Aorta (tissue), 5 donors: ENCODE measurements at regions not wholly inside any gene's neighbourhood (a gene's known extent, or its start where the extent isn't known, plus 50 kb on each side); places are given as distances from the start of the nearest gene placed in this dataset.

ENCODE experiments used
- ATAC-seq: fragments of 200-7000 bp; cut with Tn5 transposase; one replicate; pipeline ENCODE4 v1.9.1; 2022; ENCODE audit warnings: moderate library complexity; ENCODE audit not compliant: low FRiP score
- DNase-seq, 2 donors: peaks; one replicate each; pipeline ENCODE4 v3.0.0-alpha.2; 2020
- H3K27ac ChIP-seq, 2 donors: one replicate each; pipeline ENCODE4 v1.5.1; 2013; ENCODE audit warnings: low read length in 2 of 2, mild to moderate bottlenecking in 2 of 2, moderate library complexity in 2 of 2, control low read depth in 1 of 2, inconsistent platforms in 1 of 2, low read depth in 1 of 2
- H3K27me3 ChIP-seq, 2 donors: one replicate each; pipeline ENCODE4 v1.6.1; 2013; ENCODE audit warnings: control low read depth in 1 of 2, low read length in 1 of 2, mild to moderate bottlenecking in 1 of 2, moderate library complexity in 1 of 2; ENCODE audit not compliant: insufficient read depth in 2 of 2, control insufficient read depth in 1 of 2
- H3K36me3 ChIP-seq, 2 donors: one replicate each; pipeline ENCODE4 v1.6.1; 2013; ENCODE audit warnings: control low read depth in 1 of 2, low read length in 1 of 2, mild to moderate bottlenecking in 1 of 2; ENCODE audit not compliant: insufficient read depth in 2 of 2, control insufficient read depth in 1 of 2
- H3K4me1 ChIP-seq, 2 donors: one replicate each; pipeline ENCODE4 v1.6.1; 2013; ENCODE audit warnings: low read length in 2 of 2, control low read depth in 1 of 2, mild to moderate bottlenecking in 1 of 2, moderate library complexity in 1 of 2; ENCODE audit not compliant: insufficient read depth in 2 of 2, control insufficient read depth in 1 of 2
- H3K4me3 ChIP-seq, 2 donors: one replicate each; pipeline ENCODE4 v1.5.1; 2013; ENCODE audit warnings: low read length in 2 of 2, control low read depth in 1 of 2, mild to moderate bottlenecking in 1 of 2
- H3K9me3 ChIP-seq: one replicate; pipeline ENCODE4 v1.6.1; 2013; ENCODE audit warnings: mild to moderate bottlenecking, low read length; ENCODE audit not compliant: control insufficient read depth
- WGBS, 2 donors: extraction: QIAGEN DNeasy Blood & Tissue Kit; methylation state at CpG; one replicate each; pipeline ENCODE4 v1.1.7; 2013; 5-methylcytosine and 5-hydroxymethylcytosine counted together
- intact Hi-C, 2 donors: fragments of 100-400 bp; cut with DNase I; formaldehyde crosslinking; loops; one replicate each; pipeline versions ENCODE4 v1.14.2 to v1.15.0; 2022
- donor health status: healthy with polysubstance abuse.
- donor health status: Bipolar disorder and iron deficiency.
- donor health status: DM: no; HTN: no; CAD: no.
- donor health status: DM: no; HTN: no; CAD: no.
- donor health status: DM: yes; HTN: yes; CAD: no.

GRCh38 chr7:131948434-131949053 is 392.1 kb upstream of the PODXL start:
- H3K27ac ChIP-seq: peak overlapping the region; percentile 13 to 80

GRCh38 chr7:131947661-131948060 is 391.2 kb upstream of the PODXL start:
- intact Hi-C loops: loop anchor here (5.0 to 10.0 kb wide), 9 partner anchors 195 to 635 kb away; partner anchors contain the start of gene PLXNA4 (in 1 of the 2)
- WGBS, 2 donors: 94 to 100% methylated on average over 1 of the region's 1 CpG
- Histone ChIP-seq H3K27ac (peak overlapping the region in 1 of 2 donors; percentile 80), H3K4me1 (peaks cover 2 to 4% of the 10 kb centered on the region in 2 donors), H3K27me3 (no peaks in the 10 kb centered on the region), H3K36me3 (no peaks in the 10 kb centered on the region), H3K9me3 (no peaks in the 10 kb centered on the region), H3K4me3 (no peak overlapping the region)
- no peak for ATAC-seq
- no peak for DNase-seq

More at GRCh38 chr7:131948434-131949053, 392.1 kb upstream of the PODXL start:
- H3K27me3 ChIP-seq: no peaks in the 10 kb centered on the region
- H3K4me1 ChIP-seq: peaks cover 3 to 8% of the 10 kb centered on the region in 2 donors
- no peaks in the 10 kb centered on the region for H3K36me3 ChIP-seq
- no peak overlapping the region for H3K4me3 ChIP-seq
- intact Hi-C loops: loop anchor here (5.0 to 10.0 kb wide), 9 partner anchors 194 to 634 kb away; partner anchors contain the start of gene PLXNA4 (in 1 of the 2)
- 59 to 62% methylated on average over 6 of the region's 6 CpGs for WGBS, 2 donors
- H3K9me3 ChIP-seq: no peaks in the 10 kb centered on the region
- ATAC-seq (no peak), DNase-seq (peak; percentile 79 to 80)

- H3K4me3 ChIP-seq: no peak overlapping the region
- ATAC-seq (no peak), DNase-seq (no peak)
- 80 to 81% methylated on average over 14 of the region's 14 CpGs for WGBS, 2 donors
- H3K9me3 ChIP-seq: no peaks in the 10 kb centered on the region
- H3K36me3 ChIP-seq: no peaks in the 10 kb centered on the region
- H3K27me3 ChIP-seq: no peaks in the 10 kb centered on the region
- H3K4me1 ChIP-seq: peaks cover 2 to 4% of the 10 kb centered on the region in 2 donors
- H3K27ac ChIP-seq: no peak overlapping the region
- intact Hi-C loops: loop anchor here (5.0 to 10.0 kb wide), 9 partner anchors 196 to 636 kb away; partner anchors contain the start of gene PLXNA4 (in 1 of the 2)
These were observed 389.6 kb upstream of the PODXL start for GRCh38 chr7:131945957-131946544.

GRCh38 chr7:131945313-131945911 is 389.0 kb upstream of the PODXL start:
- 2% methylated on average over 33 to 39 of the region's 39 CpGs for WGBS, 2 donors
- intact Hi-C loops: loop anchor here (5.0 to 10.0 kb wide), 9 partner anchors 197 to 637 kb away; partner anchors contain the start of gene PLXNA4 (in 1 of the 2)
- no peak overlapping the region for H3K27ac ChIP-seq
- H3K27me3 ChIP-seq: no peaks in the 10 kb centered on the region
- no peak overlapping the region for H3K4me3 ChIP-seq
- peak; percentile 76 for ATAC-seq
- H3K4me1 ChIP-seq: peaks cover 2% of the 10 kb centered on the region in 2 donors
- DNase-seq: peak; percentile 65 to 87
- H3K36me3 ChIP-seq: no peaks in the 10 kb centered on the region
- no peaks in the 10 kb centered on the region for H3K9me3 ChIP-seq

GRCh38 chr7:131944556-131945069 is 388.2 kb upstream of the PODXL start:
- no peaks in the 10 kb centered on the region for H3K4me1 ChIP-seq
- no peak overlapping the region for H3K27ac ChIP-seq
- DNase-seq (no peak), ATAC-seq (no peak)
- no peaks in the 10 kb centered on the region for H3K36me3 ChIP-seq
- H3K4me3 ChIP-seq: no peak overlapping the region
- 87% methylated on average over 8 of the region's 8 CpGs for WGBS, 2 donors
- H3K27me3 ChIP-seq: no peaks in the 10 kb centered on the region
- H3K9me3 ChIP-seq: no peaks in the 10 kb centered on the region
- intact Hi-C loops: loop anchor here (1.0 to 10.0 kb wide), 10 partner anchors 198 to 638 kb away; partner anchors contain the start of gene PLXNA4 (in 1 of the 2)

- H3K27ac ChIP-seq: no peak overlapping the region
- no peak overlapping the region for H3K4me3 ChIP-seq
- ATAC-seq: no peak
- 82 to 87% methylated on average over 7 of the region's 7 CpGs for WGBS, 2 donors
- no peaks in the 10 kb centered on the region for H3K36me3 ChIP-seq
- H3K27me3 ChIP-seq: no peaks in the 10 kb centered on the region
- H3K9me3 ChIP-seq: no peaks in the 10 kb centered on the region
- H3K4me1 ChIP-seq: no peaks in the 10 kb centered on the region
- intact Hi-C loops: loop anchor here (1.0 to 10.0 kb wide), 4 partner anchors 245 to 561 kb away; no protein-coding TSS in a partner anchor
- DNase-seq: no peak
These were observed 387.2 kb upstream of the PODXL start for GRCh38 chr7:131943646-131944045.

GRCh38 chr7:131943211-131943610 is 386.8 kb upstream of the PODXL start:
- ATAC-seq (no peak), DNase-seq (no peak)
- WGBS, 2 donors: 87 to 93% methylated on average over 4 of the region's 4 CpGs
- no peaks in the 10 kb centered on the region for H3K36me3 ChIP-seq
- H3K4me3 ChIP-seq: no peak overlapping the region
- H3K9me3 ChIP-seq: no peaks in the 10 kb centered on the region
- no peaks in the 10 kb centered on the region for H3K4me1 ChIP-seq
- H3K27me3 ChIP-seq: no peaks in the 10 kb centered on the region
- intact Hi-C loops: loop anchor here (10.0 kb wide), 3 partner anchors 312 to 562 kb away; no protein-coding TSS in a partner anchor
- H3K27ac ChIP-seq: no peak overlapping the region

GRCh38 chr7:131942287-131943150 is 386.1 kb upstream of the PODXL start:
- Histone ChIP-seq H3K27me3 (no peaks in the 10 kb centered on the region), H3K36me3 (no peaks in the 10 kb centered on the region), H3K9me3 (no peaks in the 10 kb centered on the region), H3K4me1 (no peaks in the 10 kb centered on the region), H3K4me3 (no peak overlapping the region), H3K27ac (no peak overlapping the region)
- ATAC-seq (no peak), DNase-seq (no peak)
- intact Hi-C loops: loop anchor here (10.0 kb wide), 3 partner anchors 312 to 562 kb away; no protein-coding TSS in a partner anchor
- WGBS, 2 donors: 91 to 93% methylated on average over 11 of the region's 11 CpGs
